ENCODE measurements at regions not wholly inside any gene's neighbourhood (a gene's known extent, or its start where the extent isn't known, plus 50 kb on each side); places are given as distances from the start of the nearest gene placed in this dataset.

DNA sequence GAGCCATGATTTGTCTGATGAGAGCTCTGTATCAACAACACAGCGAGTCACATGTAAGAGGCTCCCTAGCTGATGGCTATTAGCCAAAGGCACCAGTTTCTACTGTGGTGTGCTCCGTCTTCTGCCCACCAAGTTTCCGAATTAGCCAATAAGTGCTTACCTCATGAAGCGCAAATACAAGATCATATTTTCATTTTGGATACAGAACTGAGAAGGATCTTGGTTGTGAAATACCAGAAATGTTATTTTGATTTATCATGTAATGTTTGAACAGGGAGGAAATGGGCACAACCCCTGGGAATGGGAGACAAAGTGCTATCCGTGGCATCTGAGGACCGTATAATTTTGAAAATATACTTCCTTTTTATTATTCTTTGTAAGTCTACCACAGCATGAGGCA lies 234.3 kb downstream of the DACT1 start:
- TF ChIP-seq, protein P1, sequence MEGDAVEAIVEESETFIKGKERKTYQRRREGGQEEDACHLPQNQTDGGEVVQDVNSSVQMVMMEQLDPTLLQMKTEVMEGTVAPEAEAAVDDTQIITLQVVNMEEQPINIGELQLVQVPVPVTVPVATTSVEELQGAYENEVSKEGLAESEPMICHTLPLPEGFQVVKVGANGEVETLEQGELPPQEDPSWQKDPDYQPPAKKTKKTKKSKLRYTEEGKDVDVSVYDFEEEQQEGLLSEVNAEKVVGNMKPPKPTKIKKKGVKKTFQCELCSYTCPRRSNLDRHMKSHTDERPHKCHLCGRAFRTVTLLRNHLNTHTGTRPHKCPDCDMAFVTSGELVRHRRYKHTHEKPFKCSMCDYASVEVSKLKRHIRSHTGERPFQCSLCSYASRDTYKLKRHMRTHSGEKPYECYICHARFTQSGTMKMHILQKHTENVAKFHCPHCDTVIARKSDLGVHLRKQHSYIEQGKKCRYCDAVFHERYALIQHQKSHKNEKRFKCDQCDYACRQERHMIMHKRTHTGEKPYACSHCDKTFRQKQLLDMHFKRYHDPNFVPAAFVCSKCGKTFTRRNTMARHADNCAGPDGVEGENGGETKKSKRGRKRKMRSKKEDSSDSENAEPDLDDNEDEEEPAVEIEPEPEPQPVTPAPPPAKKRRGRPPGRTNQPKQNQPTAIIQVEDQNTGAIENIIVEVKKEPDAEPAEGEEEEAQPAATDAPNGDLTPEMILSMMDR (IDR thresholded peaks at IDR 0.05; ENCODE audit: low read length), result no peak
- TF ChIP-seq EZH2 (IDR thresholded peaks at IDR 0.05; ENCODE audit: borderline replicate concordance, low read length), result no peak

Data from OCI-LY1 (cell line).